ENCODE measurements at regions not wholly inside any gene's neighbourhood (a gene's known extent, or its start where the extent isn't known, plus 50 kb on each side); places are given as distances from the start of the nearest gene placed in this dataset.

GRCh38 chr18:26741048-26741447 lies 124.5 kb downstream of the AQP4 start:
- no peaks in the 10 kb centered on the region for H3K79me2 ChIP-seq (ENCODE audit: control insufficient read depth, insufficient read depth, low read length)
- no peak overlapping the region for H3K9ac ChIP-seq (ENCODE audit: insufficient read depth, low read length)
- no peak overlapping the region for H2AFZ ChIP-seq (ENCODE audit: low read length)
- no peaks in the 10 kb centered on the region for H3K4me1 ChIP-seq (ENCODE audit: control insufficient read depth, extremely low read depth, insufficient read depth, low read length)
- no peak for TF ChIP-seq CTCF (conservative IDR thresholded peaks at IDR 0.05 in 1 of 2, IDR thresholded peaks at IDR 0.05 in 1 of 2; ENCODE audit: low read depth in 1 of 2, low read length in 2 of 2)
- TF ChIP-seq EZH2 (IDR thresholded peaks at IDR 0.05; ENCODE audit: low read length, missing control alignments): no peak
- no peaks in the 10 kb centered on the region for H4K20me1 ChIP-seq (ENCODE audit: control insufficient read depth, extremely low read depth, insufficient read depth, low read length)
- no peak overlapping the region for H3K4me3 ChIP-seq (replicated peaks in 1 of 4; ENCODE audit: control extremely low read depth in 1 of 4, insufficient read depth in 1 of 4, low read depth in 3 of 4, low read length in 4 of 4)
- no peaks in the 10 kb centered on the region for H3K36me3 ChIP-seq (ENCODE audit: control insufficient read depth, insufficient read depth, low read length)
- H3K27ac ChIP-seq (ENCODE audit: insufficient read depth, low read length): no peak overlapping the region
- no peaks in the 10 kb centered on the region for H3K9me3 ChIP-seq (ENCODE audit: control insufficient read depth, insufficient read depth, low read depth, low read length)
- peak; percentile 4 to 7 for DNase-seq (ENCODE audit: low read depth in 2 of 2)
- H3K27me3 ChIP-seq (ENCODE audit: control insufficient read depth, insufficient read depth, low read length): no peaks in the 10 kb centered on the region
- H3K4me2 ChIP-seq (ENCODE audit: extremely low read depth, insufficient read depth, low read length): no peak overlapping the region

- Histone ChIP-seq H3K4me3 (replicated peaks in 1 of 4; ENCODE audit: control extremely low read depth in 1 of 4, insufficient read depth in 1 of 4, low read depth in 3 of 4, low read length in 4 of 4) (no peak overlapping the region), H3K4me2 (ENCODE audit: extremely low read depth, insufficient read depth, low read length) (no peak overlapping the region), H4K20me1 (ENCODE audit: control insufficient read depth, extremely low read depth, insufficient read depth, low read length) (no peaks in the 10 kb centered on the region), H3K27me3 (ENCODE audit: control insufficient read depth, insufficient read depth, low read length) (no peaks in the 10 kb centered on the region), H3K9ac (ENCODE audit: insufficient read depth, low read length) (no peak overlapping the region), H3K79me2 (ENCODE audit: control insufficient read depth, insufficient read depth, low read length) (no peaks in the 10 kb centered on the region), H3K4me1 (ENCODE audit: control insufficient read depth, extremely low read depth, insufficient read depth, low read length) (no peaks in the 10 kb centered on the region), H2AFZ (ENCODE audit: low read length) (no peak overlapping the region), H3K9me3 (ENCODE audit: control insufficient read depth, insufficient read depth, low read depth, low read length) (no peaks in the 10 kb centered on the region), H3K27ac (ENCODE audit: insufficient read depth, low read length) (no peak overlapping the region), H3K36me3 (ENCODE audit: control insufficient read depth, insufficient read depth, low read length) (no peaks in the 10 kb centered on the region)
- DNase-seq (ENCODE audit: low read depth in 2 of 2): no peak
- TF ChIP-seq CTCF (conservative IDR thresholded peaks at IDR 0.05 in 1 of 2, IDR thresholded peaks at IDR 0.05 in 1 of 2; ENCODE audit: low read depth in 1 of 2, low read length in 2 of 2) (no peak), EZH2 (IDR thresholded peaks at IDR 0.05; ENCODE audit: low read length, missing control alignments) (no peak)
Measured at GRCh38 chr18:26740396-26740795, 125.1 kb downstream of the AQP4 start.

- TF ChIP-seq EZH2 (IDR thresholded peaks at IDR 0.05; ENCODE audit: low read length, missing control alignments) (no peak), CTCF (conservative IDR thresholded peaks at IDR 0.05 in 1 of 2, IDR thresholded peaks at IDR 0.05 in 1 of 2; ENCODE audit: low read depth in 1 of 2, low read length in 2 of 2) (no peak)
- H3K27ac ChIP-seq (ENCODE audit: insufficient read depth, low read length): no peak overlapping the region
- no peak overlapping the region for H3K4me2 ChIP-seq (ENCODE audit: extremely low read depth, insufficient read depth, low read length)
- no peaks in the 10 kb centered on the region for H3K27me3 ChIP-seq (ENCODE audit: control insufficient read depth, insufficient read depth, low read length)
- no peaks in the 10 kb centered on the region for H4K20me1 ChIP-seq (ENCODE audit: control insufficient read depth, extremely low read depth, insufficient read depth, low read length)
- H2AFZ ChIP-seq (ENCODE audit: low read length): no peak overlapping the region
- no peaks in the 10 kb centered on the region for H3K79me2 ChIP-seq (ENCODE audit: control insufficient read depth, insufficient read depth, low read length)
- H3K36me3 ChIP-seq (ENCODE audit: control insufficient read depth, insufficient read depth, low read length): no peaks in the 10 kb centered on the region
- no peaks in the 10 kb centered on the region for H3K9me3 ChIP-seq (ENCODE audit: control insufficient read depth, insufficient read depth, low read depth, low read length)
- no peak overlapping the region for H3K4me3 ChIP-seq (replicated peaks in 1 of 4; ENCODE audit: control extremely low read depth in 1 of 4, insufficient read depth in 1 of 4, low read depth in 3 of 4, low read length in 4 of 4)
- no peak overlapping the region for H3K9ac ChIP-seq (ENCODE audit: insufficient read depth, low read length)
- no peak for DNase-seq (ENCODE audit: low read depth in 2 of 2)
- H3K4me1 ChIP-seq (ENCODE audit: control insufficient read depth, extremely low read depth, insufficient read depth, low read length): no peaks in the 10 kb centered on the region
Measured at GRCh38 chr18:26738706-26739105, 126.8 kb downstream of the AQP4 start.

All from fibroblast of lung (primary cell).